ENCODE measurements at regions not wholly inside any gene's neighbourhood (a gene's known extent, or its start where the extent isn't known, plus 50 kb on each side); places are given as distances from the start of the nearest gene placed in this dataset. TPM values are rescaled to one million over a fixed set of nuclear protein-coding genes. Genes with fewer than 3 reads are reported as not detected.

- Histone ChIP-seq H3K36me3 (ENCODE audit: insufficient read depth, low read length) (no peaks in the 10 kb centered on the region), H4K20me1 (ENCODE audit: insufficient read depth, low read depth, low read length) (no peaks in the 10 kb centered on the region), H3K79me2 (ENCODE audit: low read length) (no peaks in the 10 kb centered on the region), H3K4me3 (ENCODE audit: low read length) (no peak overlapping the region), H3K27me3 (ENCODE audit: low read length) (no peaks in the 10 kb centered on the region), H3K9ac (ENCODE audit: low read length) (no peak overlapping the region), H3K27ac (ENCODE audit: low read length) (no peak overlapping the region), H3K4me1 (ENCODE audit: low read length) (peaks cover 13% of the 10 kb centered on the region), H3K9me3 (ENCODE audit: low read length) (no peaks in the 10 kb centered on the region), H3K4me2 (ENCODE audit: low read depth, low read length, poor library complexity, severe bottlenecking) (no peak overlapping the region), H3K9me2 (replicated peaks; ENCODE audit: insufficient read depth, low read length) (no peaks in the 10 kb centered on the region), H2AFZ (ENCODE audit: low read length) (no peak overlapping the region)
- no peak for DNase-seq
These were observed 56.9 kb upstream of the INTU start for GRCh38 chr4:127575888-127576287.

GRCh38 chr4:127578491-127578890 is 54.3 kb upstream of the INTU start:
- DNase-seq = no peak
- Histone ChIP-seq H3K9me3 (ENCODE audit: low read length) (no peaks in the 10 kb centered on the region), H3K79me2 (ENCODE audit: low read length) (no peaks in the 10 kb centered on the region), H3K9me2 (replicated peaks; ENCODE audit: insufficient read depth, low read length) (no peaks in the 10 kb centered on the region), H3K27me3 (ENCODE audit: low read length) (no peaks in the 10 kb centered on the region), H3K36me3 (ENCODE audit: insufficient read depth, low read length) (no peaks in the 10 kb centered on the region), H3K4me3 (ENCODE audit: low read length) (no peak overlapping the region), H3K27ac (ENCODE audit: low read length) (no peak overlapping the region), H2AFZ (ENCODE audit: low read length) (no peak overlapping the region), H3K4me2 (ENCODE audit: low read depth, low read length, poor library complexity, severe bottlenecking) (no peak overlapping the region), H4K20me1 (ENCODE audit: insufficient read depth, low read depth, low read length) (no peaks in the 10 kb centered on the region), H3K9ac (ENCODE audit: low read length) (no peak overlapping the region), H3K4me1 (ENCODE audit: low read length) (peaks cover 13% of the 10 kb centered on the region)

- Histone ChIP-seq H4K20me1 (ENCODE audit: insufficient read depth, low read depth, low read length) (no peaks in the 10 kb centered on the region), H2AFZ (ENCODE audit: low read length) (no peak overlapping the region), H3K27me3 (ENCODE audit: low read length) (no peaks in the 10 kb centered on the region), H3K4me2 (ENCODE audit: low read depth, low read length, poor library complexity, severe bottlenecking) (no peak overlapping the region), H3K79me2 (ENCODE audit: low read length) (no peaks in the 10 kb centered on the region), H3K4me3 (ENCODE audit: low read length) (no peak overlapping the region), H3K36me3 (ENCODE audit: insufficient read depth, low read length) (no peaks in the 10 kb centered on the region), H3K9ac (ENCODE audit: low read length) (no peak overlapping the region), H3K27ac (ENCODE audit: low read length) (no peak overlapping the region), H3K9me2 (replicated peaks; ENCODE audit: insufficient read depth, low read length) (no peaks in the 10 kb centered on the region), H3K4me1 (ENCODE audit: low read length) (peaks cover 13% of the 10 kb centered on the region), H3K9me3 (ENCODE audit: low read length) (no peaks in the 10 kb centered on the region)
- no peak for DNase-seq
These were observed 53.8 kb upstream of the INTU start for GRCh38 chr4:127578967-127579366.

GRCh38 chr4:127579821-127580220 is 52.9 kb upstream of the INTU start:
- Histone ChIP-seq H3K9me2 (replicated peaks; ENCODE audit: insufficient read depth, low read length) (no peaks in the 10 kb centered on the region), H4K20me1 (ENCODE audit: insufficient read depth, low read depth, low read length) (no peaks in the 10 kb centered on the region), H3K27me3 (ENCODE audit: low read length) (no peaks in the 10 kb centered on the region), H3K9ac (ENCODE audit: low read length) (no peak overlapping the region), H3K4me2 (ENCODE audit: low read depth, low read length, poor library complexity, severe bottlenecking) (no peak overlapping the region), H3K4me3 (ENCODE audit: low read length) (no peak overlapping the region), H3K27ac (ENCODE audit: low read length) (no peak overlapping the region), H3K4me1 (ENCODE audit: low read length) (peaks cover 13% of the 10 kb centered on the region), H3K9me3 (ENCODE audit: low read length) (no peaks in the 10 kb centered on the region), H3K36me3 (ENCODE audit: insufficient read depth, low read length) (no peaks in the 10 kb centered on the region), H2AFZ (ENCODE audit: low read length) (no peak overlapping the region), H3K79me2 (ENCODE audit: low read length) (no peaks in the 10 kb centered on the region)
- no peak for DNase-seq

- H3K4me3 ChIP-seq (ENCODE audit: low read length) = no peak overlapping the region
These were observed 52.5 kb upstream of the INTU start for GRCh38 chr4:127580300-127580699.

GRCh38 chr4:127580891-127581290 is 51.9 kb upstream of the INTU start:
- Histone ChIP-seq H4K20me1 (ENCODE audit: insufficient read depth, low read depth, low read length) (no peaks in the 10 kb centered on the region), H3K9ac (ENCODE audit: low read length) (no peak overlapping the region), H3K36me3 (ENCODE audit: insufficient read depth, low read length) (no peaks in the 10 kb centered on the region), H3K27ac (ENCODE audit: low read length) (no peak overlapping the region), H3K4me1 (ENCODE audit: low read length) (peaks cover 13% of the 10 kb centered on the region), H3K4me2 (ENCODE audit: low read depth, low read length, poor library complexity, severe bottlenecking) (no peak overlapping the region), H3K79me2 (ENCODE audit: low read length) (no peaks in the 10 kb centered on the region), H3K4me3 (ENCODE audit: low read length) (no peak overlapping the region), H3K9me3 (ENCODE audit: low read length) (no peaks in the 10 kb centered on the region), H3K27me3 (ENCODE audit: low read length) (no peaks in the 10 kb centered on the region), H3K9me2 (replicated peaks; ENCODE audit: insufficient read depth, low read length) (no peaks in the 10 kb centered on the region), H2AFZ (ENCODE audit: low read length) (no peak overlapping the region)
- DNase-seq = no peak

More at GRCh38 chr4:127580300-127580699, 52.5 kb upstream of the INTU start:
- no peak overlapping the region for H3K27ac ChIP-seq (ENCODE audit: low read length)
- H3K79me2 ChIP-seq (ENCODE audit: low read length) = no peaks in the 10 kb centered on the region
- no peaks in the 10 kb centered on the region for H3K9me2 ChIP-seq (replicated peaks; ENCODE audit: insufficient read depth, low read length)
- no peak overlapping the region for H3K9ac ChIP-seq (ENCODE audit: low read length)
- no peaks in the 10 kb centered on the region for H3K27me3 ChIP-seq (ENCODE audit: low read length)
- H2AFZ ChIP-seq (ENCODE audit: low read length) = no peak overlapping the region
- no peak overlapping the region for H3K4me2 ChIP-seq (ENCODE audit: low read depth, low read length, poor library complexity, severe bottlenecking)
- H3K4me1 ChIP-seq (ENCODE audit: low read length) = peaks cover 13% of the 10 kb centered on the region
- no peaks in the 10 kb centered on the region for H3K36me3 ChIP-seq (ENCODE audit: insufficient read depth, low read length)
- no peaks in the 10 kb centered on the region for H3K9me3 ChIP-seq (ENCODE audit: low read length)
- no peak for DNase-seq
- H4K20me1 ChIP-seq (ENCODE audit: insufficient read depth, low read depth, low read length) = no peaks in the 10 kb centered on the region

Small RNA genes in the stretch of these regions (small RNA-seq; reads per million reads assigned to genes)
- gene RF00019 = not detected

Data from Karpas-422 (cell line).